Activated CD4-positive, CD25-positive, alpha-beta regulatory T cell treated with anti-CD3 and anti-CD28 coated beads, Interleukin-2, amount 50 U/mL, for 24 hours (primary cell): ENCODE measurements at regions not wholly inside any gene's neighbourhood (a gene's known extent, or its start where the extent isn't known, plus 50 kb on each side); places are given as distances from the start of the nearest gene placed in this dataset.
"Not testable (repeated sequence)": the region's sequence is repeated elsewhere in the genome, so short reads cannot be mapped to it uniquely, and the experiment has no call there.

Experiments
- ATAC-seq, 2 donors: fragments of 150-1000 bp; cut with Tn5 transposase; one replicate each; pipeline ENCODE4 v1.10.0; 2021; ENCODE audit warnings: mild to moderate bottlenecking in 1 of 2, moderate library complexity in 1 of 2

DNA sequence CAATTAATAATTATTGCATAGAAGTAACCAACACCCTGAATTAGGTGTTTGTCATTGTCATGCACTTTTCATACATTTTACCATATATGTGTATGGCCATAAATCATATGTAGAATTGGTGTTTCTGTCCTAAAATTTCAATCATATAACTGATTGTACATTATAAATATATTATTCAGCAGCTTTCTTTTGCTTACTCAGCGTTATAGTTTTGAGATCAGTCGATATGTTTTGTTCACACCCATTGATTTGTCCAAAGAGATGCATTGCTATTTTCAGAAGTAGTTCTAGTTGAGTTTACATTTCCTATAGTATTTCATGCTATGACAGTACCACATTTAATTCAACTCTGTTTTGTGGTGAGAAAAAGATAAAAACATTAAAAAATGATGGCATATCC, 50.5 kb upstream of the PARP4 start:
- no peak for ATAC-seq

DNA sequence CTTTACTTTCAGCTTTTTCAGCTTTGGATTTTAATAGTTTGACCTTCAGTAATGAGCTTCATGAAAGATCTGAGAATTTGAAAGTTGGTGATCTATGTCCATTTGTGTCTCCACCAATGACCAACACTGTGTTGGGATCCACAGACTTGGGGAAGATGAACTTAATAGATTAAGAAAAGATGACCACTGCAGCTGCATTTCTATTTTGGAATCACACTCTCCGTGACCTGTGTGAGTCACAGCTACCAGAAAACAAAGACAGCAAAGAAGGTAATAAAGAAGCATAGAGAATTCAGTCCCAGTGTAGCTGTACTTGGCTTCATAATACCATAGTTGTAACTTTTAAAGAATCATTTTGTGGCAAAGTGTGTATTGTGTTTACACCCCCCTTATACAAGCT, 51.4 kb upstream of the PARP4 start:
- not testable (repeated sequence) for ATAC-seq

GRCh38 chr13:24564881-24565280, 52.3 kb upstream of the PARP4 start:
- ATAC-seq = no peak

- ATAC-seq = not testable (repeated sequence)
These were observed 55.0 kb upstream of the PARP4 start for GRCh38 chr13:24567593-24567992.

DNA sequence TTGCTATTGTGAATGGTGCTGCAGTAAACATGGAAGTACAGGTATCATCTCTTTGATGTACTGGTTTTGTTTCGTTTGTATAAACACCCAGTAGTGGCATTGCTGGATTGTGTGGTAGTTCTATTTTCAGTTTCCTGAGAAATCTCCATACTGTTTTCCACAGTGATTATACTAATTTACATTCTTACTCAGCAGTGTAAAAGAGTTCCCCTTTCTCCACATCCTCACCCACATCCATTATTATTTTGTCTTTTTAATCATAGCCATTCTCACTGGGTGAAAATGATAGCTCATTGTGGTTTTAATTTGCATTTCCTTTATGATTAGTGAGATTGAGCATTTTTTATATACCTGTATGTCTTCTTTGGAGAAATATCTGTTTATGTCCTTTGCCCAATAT, 62.3 kb upstream of the PARP4 start:
- ATAC-seq = peak in 1 of 2 donors; percentile 20

GRCh38 chr13:24580315-24580714, 67.7 kb upstream of the PARP4 start:
- ATAC-seq = not testable (repeated sequence)

GRCh38 chr13:24581578-24581977, 69.0 kb upstream of the PARP4 start:
- not testable (repeated sequence) for ATAC-seq

DNA sequence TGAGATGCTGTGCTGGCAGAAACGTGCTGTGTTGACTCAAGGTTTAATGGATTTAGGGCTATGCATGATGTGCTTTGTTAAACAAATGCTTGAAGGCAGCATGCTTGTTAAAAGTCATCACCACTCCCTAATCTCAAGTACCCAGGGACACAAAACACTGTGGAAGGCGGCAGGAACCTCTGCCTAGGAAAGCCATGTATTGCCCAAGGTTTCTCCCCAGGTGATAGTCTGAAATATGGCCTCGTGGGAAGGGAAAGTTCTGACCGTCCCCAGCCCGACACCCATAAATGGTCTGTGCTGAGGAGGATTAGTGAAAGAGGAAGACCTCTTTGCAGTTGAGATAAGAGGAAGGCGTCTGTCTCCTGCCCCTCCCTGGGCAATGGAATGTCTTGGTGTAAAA, 79.1 kb upstream of the PARP4 start:
- ATAC-seq = not testable (repeated sequence)

GRCh38 chr13:24597906-24598670, 82.1 kb upstream of the ATP12A start:
- peak in 1 of 2 donors; percentile 63 for ATAC-seq

DNA sequence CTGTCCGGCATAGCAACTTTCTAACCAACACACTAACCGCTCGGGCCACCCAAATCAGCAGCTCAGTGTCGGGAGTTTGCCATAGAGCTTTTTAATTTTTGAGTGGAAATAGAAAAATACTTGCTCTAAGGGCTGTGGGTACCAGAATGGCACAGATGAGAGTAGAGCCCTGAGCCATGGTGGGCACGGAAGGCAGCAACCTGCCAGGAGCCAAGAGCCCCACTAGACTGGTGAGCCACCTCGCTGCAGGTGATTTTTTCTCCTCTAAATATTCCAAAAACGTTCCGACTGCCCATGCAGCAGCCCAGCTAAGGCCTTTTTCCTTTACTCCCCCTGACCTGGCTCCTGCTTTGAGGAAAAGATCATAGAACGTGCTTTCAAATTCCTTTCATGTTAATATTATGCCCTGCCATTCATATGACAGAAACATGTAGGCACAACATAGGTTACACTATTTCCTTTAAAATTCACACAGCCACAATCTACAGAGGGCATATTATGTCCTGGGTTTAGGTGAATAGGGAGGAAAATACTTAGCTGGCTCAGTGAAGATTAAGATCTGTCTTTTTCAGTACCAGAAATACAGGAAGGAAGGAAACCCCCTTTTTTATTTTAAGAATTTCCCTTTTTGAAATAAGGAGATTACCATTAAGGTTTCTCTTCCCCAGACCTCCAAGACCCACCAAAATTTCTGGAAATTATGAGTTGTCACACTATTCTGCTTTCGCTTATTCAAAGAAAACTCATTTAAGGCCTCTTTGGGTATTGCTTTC, 81.0 kb upstream of the ATP12A start:
- ATAC-seq = peak in 1 of 2 donors; percentile 53

- ATAC-seq = peak; percentile 65 to 77
These were observed 74.3 kb upstream of the ATP12A start for GRCh38 chr13:24605923-24606372.

GRCh38 chr13:24606486-24607170, 73.6 kb upstream of the ATP12A start:
- ATAC-seq = no peak

DNA sequence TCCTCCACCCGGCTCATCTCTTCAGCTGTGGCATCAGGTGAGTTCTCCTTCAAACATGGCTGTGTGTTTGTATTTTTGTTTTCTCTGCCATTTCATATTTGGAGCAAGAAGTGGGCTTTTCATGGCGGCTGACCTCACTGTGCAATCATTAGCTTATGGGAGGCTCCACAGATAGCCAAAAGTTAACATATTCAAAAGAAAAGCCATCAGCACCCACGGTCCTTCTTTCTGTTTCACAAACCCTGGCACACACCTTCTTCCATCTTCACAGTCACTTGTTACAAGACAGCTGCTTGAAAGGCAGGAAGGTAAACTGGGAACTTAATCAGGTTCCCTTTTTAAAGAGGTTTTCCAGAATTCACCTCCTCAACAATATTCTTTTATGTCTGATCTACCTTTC, 69.3 kb upstream of the ATP12A start:
- ATAC-seq = no peak

- ATAC-seq = no peak
These were observed 67.5 kb upstream of the ATP12A start for GRCh38 chr13:24612726-24613125.

- no peak for ATAC-seq
These were observed 67.1 kb upstream of the ATP12A start for GRCh38 chr13:24613128-24613527.

DNA sequence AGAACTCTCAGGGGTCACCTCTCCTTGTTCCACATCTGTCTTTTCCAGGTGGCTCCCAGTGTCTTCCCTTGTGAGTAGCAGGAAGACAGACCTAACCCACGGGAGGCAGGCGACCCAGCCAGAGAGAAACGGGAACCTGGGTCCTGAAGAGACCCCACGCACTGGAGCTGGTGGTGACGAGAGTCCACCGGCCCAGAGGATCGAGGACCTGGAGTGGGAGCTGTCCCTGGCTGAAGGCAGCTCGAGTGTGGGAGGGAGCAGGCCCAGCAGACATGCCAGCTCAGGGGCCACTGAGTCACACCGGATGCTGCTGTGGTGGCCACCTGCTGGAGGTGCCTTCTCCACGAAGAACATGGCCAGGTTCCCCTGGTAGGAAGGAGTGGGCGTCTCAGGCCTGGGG, 66.5 kb upstream of the ATP12A start:
- no peak for ATAC-seq

GRCh38 chr13:24614306-24615080, 65.7 kb upstream of the ATP12A start:
- no peak for ATAC-seq

DNA sequence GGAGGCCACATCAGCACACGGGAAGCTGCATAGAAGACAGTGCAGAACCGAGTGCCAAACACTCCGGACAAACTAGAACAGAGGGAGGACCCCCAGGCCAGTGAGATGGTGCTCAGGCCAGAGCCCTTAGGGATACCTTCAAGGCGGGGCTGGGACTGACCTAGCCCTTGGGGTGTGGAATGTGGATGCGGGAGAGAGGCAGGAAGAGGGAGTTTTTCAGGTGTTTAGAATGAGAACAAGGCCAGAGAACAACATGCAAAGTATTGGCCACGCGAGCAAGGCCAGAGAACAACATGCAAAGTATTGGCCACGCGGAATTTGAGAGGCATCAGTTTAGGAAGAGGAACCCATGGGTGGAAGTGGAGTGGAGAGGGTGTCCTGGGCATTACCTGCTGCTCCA, 65.1 kb upstream of the ATP12A start:
- ATAC-seq = no peak

GRCh38 chr13:24615911-24616472, 64.2 kb upstream of the ATP12A start:
- ATAC-seq = no peak

DNA sequence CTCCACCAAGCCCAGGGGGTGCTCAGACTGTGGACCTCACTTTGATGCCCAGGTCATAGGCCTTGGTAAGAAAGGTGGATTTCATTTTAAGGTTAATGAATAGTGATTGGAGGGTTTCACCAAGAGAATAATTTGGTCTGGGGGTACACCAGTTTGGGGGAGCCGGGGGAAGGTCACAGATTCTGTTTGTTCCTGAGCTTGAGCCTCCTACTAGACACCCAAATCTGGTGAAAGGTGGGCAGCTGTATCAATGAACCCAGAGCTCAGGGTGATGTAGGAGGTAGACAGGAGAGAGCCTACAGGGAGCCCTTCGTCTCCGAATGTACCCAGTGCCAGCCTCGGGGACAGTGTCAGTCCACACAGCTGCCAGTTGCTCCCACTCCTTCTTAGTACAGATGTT, 63.7 kb upstream of the ATP12A start:
- ATAC-seq = no peak

- ATAC-seq = no peak
These were observed 62.8 kb upstream of the ATP12A start for GRCh38 chr13:24617256-24618010.
